HCT116 (cell line): ENCODE measurements at regions not wholly inside any gene's neighbourhood (a gene's known extent, or its start where the extent isn't known, plus 50 kb on each side); places are given as distances from the start of the nearest gene placed in this dataset.

Experiments used
- ATAC-seq: fragments of 200-7000 bp; cut with Tn5 transposase; 2 replicates; pipeline ENCODE4 v1.9.1; 2020; ENCODE audit warnings: mild to moderate bottlenecking, moderate library complexity
- BruUV-seq: library from RNA; stranded (reverse); fragments of 400-500 nt; replicated peaks from 2 replicates; lab custom pipeline; 2021; lab: Mats Ljungman, UMichigan
- CTCF ChIA-PET: fragments of 300-600 bp; sonication (Branson Sonifier 250); formaldehyde crosslinking; loops from one replicate; lab custom pipeline; 2021; ENCODE audit warnings: antibody characterized with exemption; lab: Charles Lee
- POLR2A ChIA-PET: fragments of 300-600, 350-600 bp; sonication (Branson Sonifier 250); formaldehyde crosslinking; loops from one replicate; lab custom pipeline; 2021; ENCODE audit warnings: antibody characterized with exemption; lab: Charles Lee
- RAD21 ChIA-PET, 2 experiments: fragments of 300-600 bp; sonication (Branson Sonifier 250); formaldehyde crosslinking; loops; one replicate each; lab custom pipeline; 2023; ENCODE audit warnings: low total read pairs in 2 of 2; ENCODE audit not compliant: uncharacterized antibody in 2 of 2, unreplicated experiment in 2 of 2, low non-redundant PET in 1 of 2; lab: Charles Lee
- DNase-seq: peaks from one replicate; pipeline ENCODE4 v3.0.0-alpha.2; 2010; ENCODE audit warnings: low read depth, low spot score
- H2AFZ ChIP-seq: fragments of 200-600 bp; shearing (Covaris generic), sonication (generic); 2 replicates; pipeline ENCODE4 v1.6.1; 2017; ENCODE audit warnings: low read depth, mixed run types, mixed read lengths, antibody characterized with exemption, low read length; ENCODE audit not compliant: poor library complexity, severe bottlenecking
- H3K27ac ChIP-seq: 2 replicates; pipeline ENCODE4 v1.5.1; 2012; ENCODE audit warnings: low read depth, low read length
- H3K27me3 ChIP-seq: fragments of 200-600 bp; sonication (generic); 2 replicates; pipeline ENCODE4 v1.6.1; 2016; ENCODE audit warnings: mixed run types, low read length, mixed read lengths; ENCODE audit not compliant: insufficient read depth
- H3K36me3 ChIP-seq, 2 experiments: fragments of 200-500 bp in 1 of 2; fragments of 200-600 bp in 1 of 2; sonication (Bioruptor generic) in 1 of 2; sonication (generic) in 1 of 2; 2 replicates each; pipeline versions ENCODE4 v1.5.1 to v1.6.1; 2014 to 2016; ENCODE audit warnings: low read length in 2 of 2, inconsistent platforms in 1 of 2, mixed read lengths in 1 of 2, mixed run types in 1 of 2; ENCODE audit not compliant: insufficient read depth in 2 of 2, control insufficient read depth in 1 of 2
- H3K4me1 ChIP-seq, 2 experiments: fragments of 200-600 bp in 1 of 2; sonication (generic) in 1 of 2; 2 replicates each; pipeline versions ENCODE4 v1.5.1 to v1.6.1; 2012 to 2017; ENCODE audit warnings: low read length in 2 of 2, inconsistent platforms in 1 of 2, mild to moderate bottlenecking in 1 of 2, mixed read lengths in 1 of 2, mixed run types in 1 of 2, moderate library complexity in 1 of 2; ENCODE audit not compliant: insufficient read depth in 2 of 2, control insufficient read depth in 1 of 2
- H3K4me2 ChIP-seq: fragments of 200-600 bp; sonication (generic); 2 replicates; pipeline ENCODE4 v1.6.1; 2017; ENCODE audit warnings: mixed run types, low read length, mixed read lengths
- H3K4me3 ChIP-seq, 2 experiments: fragments of 200-600 bp in 1 of 2; sonication (generic) in 1 of 2; replicated peaks in 1 of 2; 2 replicates each; pipeline ENCODE4 v1.5.1; 2011 to 2016; ENCODE audit warnings: low read length in 2 of 2, control low read depth in 1 of 2, low read depth in 1 of 2, mild to moderate bottlenecking in 1 of 2, mixed read lengths in 1 of 2, mixed run types in 1 of 2
- H3K79me2 ChIP-seq: fragments of 200-600 bp; sonication (generic); 2 replicates; pipeline ENCODE4 v1.6.1; 2017; ENCODE audit warnings: mild to moderate bottlenecking, mixed run types, low read length, moderate library complexity, mixed read lengths; ENCODE audit not compliant: insufficient read depth
- H3K9ac ChIP-seq: fragments of 200-600 bp; sonication (generic); 2 replicates; pipeline ENCODE4 v1.6.1; 2016; ENCODE audit warnings: low read length, mixed read lengths
- H3K9me2 ChIP-seq: fragments of 200-600 bp; sonication (generic), shearing (Covaris generic); 2 replicates; pipeline ENCODE4 v1.6.1; 2017; ENCODE audit warnings: mixed run types, mild to moderate bottlenecking, moderate library complexity; ENCODE audit not compliant: insufficient read depth
- H3K9me3 ChIP-seq, 2 experiments: fragments of 200-500 bp in 1 of 2; fragments of 200-600 bp in 1 of 2; sonication (Bioruptor generic) in 1 of 2; sonication (generic) in 1 of 2; 2 replicates each; pipeline ENCODE4 v1.6.1; 2014 to 2017; ENCODE audit warnings: low read length in 2 of 2, mixed read lengths in 2 of 2, inconsistent platforms in 1 of 2, low read depth in 1 of 2, mild to moderate bottlenecking in 1 of 2, mixed run types in 1 of 2, moderate library complexity in 1 of 2; ENCODE audit not compliant: control insufficient read depth in 1 of 2, insufficient read depth in 1 of 2
- H4K20me1 ChIP-seq: fragments of 200-600 bp; sonication (generic), shearing (Covaris generic); 2 replicates; pipeline ENCODE4 v1.6.1; 2017; ENCODE audit warnings: mixed run types, mild to moderate bottlenecking, moderate library complexity; ENCODE audit not compliant: insufficient read depth
- CEBPB ChIP-seq: IDR thresholded peaks from 2 replicates; pipeline ENCODE4 v1.6.1; 2012; ENCODE audit warnings: low read depth
- CTCF ChIP-seq, 3 experiments: fragments of 200-600 bp in 1 of 3; sonication (generic) in 1 of 3; IDR thresholded peaks in 2 of 3; conservative IDR thresholded peaks in 1 of 3; 2 replicates each; pipeline ENCODE4 v1.5.1; 2012 to 2017; ENCODE audit warnings: low read depth in 2 of 3, low read length in 2 of 3, antibody characterized with exemption in 1 of 3, borderline replicate concordance in 1 of 3, control low read depth in 1 of 3, mild to moderate bottlenecking in 1 of 3, mixed read lengths in 1 of 3, mixed run types in 1 of 3, moderate library complexity in 1 of 3; ENCODE audit not compliant: insufficient read depth in 1 of 3
- EGR1 ChIP-seq: IDR thresholded peaks from 2 replicates; pipeline ENCODE4 v1.6.1; 2012; ENCODE audit warnings: low read depth
- EZH2phosphoT487 ChIP-seq: fragments of 200-600 bp; IDR thresholded peaks from 2 replicates; pipeline ENCODE4 v1.6.1; 2018; ENCODE audit warnings: antibody characterized with exemption, borderline replicate concordance
- FOSL1 ChIP-seq: IDR thresholded peaks from 2 replicates; pipeline ENCODE4 v1.6.1; 2012; ENCODE audit warnings: low read depth
- JUND ChIP-seq: IDR thresholded peaks from 2 replicates; pipeline ENCODE4 v1.6.1; 2012
- POLR2A ChIP-seq: IDR thresholded peaks from 2 replicates; pipeline ENCODE4 v1.7.0; 2011; ENCODE audit warnings: borderline replicate concordance; ENCODE audit not compliant: insufficient read depth, insufficient read length; ENCODE audit errors: extremely low read depth
- RAD21 ChIP-seq: IDR thresholded peaks from 2 replicates; pipeline ENCODE4 v1.6.1; 2012; ENCODE audit warnings: low read depth, mild to moderate bottlenecking
- REST ChIP-seq: IDR thresholded peaks from 2 replicates; pipeline ENCODE4 v1.6.1; 2012; ENCODE audit warnings: low read depth
- SIN3A ChIP-seq: IDR thresholded peaks from 2 replicates; pipeline ENCODE4 v1.6.1; 2012; ENCODE audit warnings: low read depth
- TCF7L2 ChIP-seq: IDR thresholded peaks from 2 replicates; pipeline ENCODE4 v1.7.0; 2011; ENCODE audit warnings: borderline replicate concordance, inconsistent platforms; ENCODE audit not compliant: insufficient read depth, insufficient read length; ENCODE audit errors: extremely low read depth
- YY1 ChIP-seq: IDR thresholded peaks from 2 replicates; pipeline ENCODE4 v1.6.1; 2011; ENCODE audit warnings: low read length, low read depth, moderate library complexity, mild to moderate bottlenecking; ENCODE audit not compliant: insufficient replicate concordance; ENCODE audit errors: extremely low read depth
- ZBTB33 ChIP-seq: IDR thresholded peaks from 2 replicates; pipeline ENCODE4 v1.6.1; 2011; ENCODE audit warnings: mild to moderate bottlenecking, low read length, moderate library complexity; ENCODE audit not compliant: insufficient replicate concordance; ENCODE audit errors: extremely low read depth
- ZFX ChIP-seq: fragments of 450-650 bp; IDR thresholded peaks from 2 replicates; pipeline ENCODE4 v1.6.1; 2017
- ZNF274 ChIP-seq: fragments of 200-500 bp; sonication (Bioruptor generic); IDR thresholded peaks from 2 replicates; pipeline ENCODE4 v1.6.1; 2014; ENCODE audit warnings: mild to moderate bottlenecking, low read depth, low read length, inconsistent platforms
- intact Hi-C: fragments of 100-400 bp; cut with micrococcal nuclease; formaldehyde crosslinking; loops from 2 replicates; pipeline ENCODE4 v1.10.0; 2022

GRCh38 chr6:90663106-90663505, 76.2 kb upstream of the MAP3K7 start:
- Histone ChIP-seq H4K20me1 (no peaks in the 10 kb centered on the region), H3K4me3 (no peak overlapping the region), H3K4me2 (no peak overlapping the region), H3K9ac (no peak overlapping the region), H3K4me1 (no peaks in the 10 kb centered on the region), H3K9me2 (no peaks in the 10 kb centered on the region), H3K79me2 (no peaks in the 10 kb centered on the region), H3K27ac (no peak overlapping the region), H2AFZ (no peak overlapping the region), H3K36me3 (no peaks in the 10 kb centered on the region), H3K9me3 (no peaks in the 10 kb centered on the region), H3K27me3 (peaks cover 27% of the 10 kb centered on the region)
- ChIA-PET POLR2A (no interaction called here), CTCF (no interaction called here), RAD21 (no interaction called here)
- DNase-seq (no peak), ATAC-seq (no peak)
- intact Hi-C loops, result no loop called here
- TF ChIP-seq ZBTB33, result no peak
- no peak for TF ChIP-seq TCF7L2
- no peak for TF ChIP-seq SIN3A
- no TSS peak for BruUV-seq

- ChIA-PET POLR2A (no interaction called here), CTCF (no interaction called here), RAD21 (no interaction called here)
- Histone ChIP-seq H3K4me3 (no peak overlapping the region), H3K9ac (no peak overlapping the region), H3K79me2 (no peaks in the 10 kb centered on the region), H3K27me3 (peaks cover 28% of the 10 kb centered on the region), H3K4me1 (no peaks in the 10 kb centered on the region), H3K27ac (no peak overlapping the region), H3K36me3 (no peaks in the 10 kb centered on the region), H3K4me2 (no peak overlapping the region), H3K9me2 (no peaks in the 10 kb centered on the region), H3K9me3 (no peaks in the 10 kb centered on the region), H4K20me1 (no peaks in the 10 kb centered on the region), H2AFZ (no peak overlapping the region)
- no TSS peak for BruUV-seq
- ATAC-seq (no peak), DNase-seq (no peak)
- intact Hi-C loops, result no loop called here
- TF ChIP-seq CTCF (IDR thresholded peaks at IDR 0.05 in 2 of 3, conservative IDR thresholded peaks at IDR 0.05 in 1 of 3; ENCODE audit: borderline replicate concordance in 1 of 3, insufficient read depth in 1 of 3, low read depth in 2 of 3, low read length in 2 of 3) (no peak), ZNF274 (no peak), ZFX (no peak), EZH2phosphoT487 (no peak), EGR1 (no peak), RAD21 (no peak), FOSL1 (no peak), REST (no peak), POLR2A (no peak), CEBPB (no peak), YY1 (no peak), JUND (no peak)
These were observed 74.1 kb upstream of the MAP3K7 start for GRCh38 chr6:90660931-90661330.
